Mesothelial cell of epicardium (in vitro differentiated cells): ENCODE measurements at regions not wholly inside any gene's neighbourhood (a gene's known extent, or its start where the extent isn't known, plus 50 kb on each side); places are given as distances from the start of the nearest gene placed in this dataset.

ENCODE experiments used
- DNase-seq, 2 experiments: peaks; one replicate each; pipeline ENCODE4 v3.0.0; 2021; ENCODE audit warnings: low spot score in 2 of 2; ENCODE audit not compliant: unreplicated experiment in 2 of 2
- H3K27ac Mint-ChIP-seq: 2 replicates; pipeline ENCODE4 v1.8.0; 2021; ENCODE audit warnings: mixed read lengths
- H3K27me3 Mint-ChIP-seq: 2 replicates; pipeline ENCODE4 v1.8.0; 2021; ENCODE audit warnings: low read depth, mixed read lengths
- H3K36me3 Mint-ChIP-seq: 2 replicates; pipeline ENCODE4 v1.8.0; 2021; ENCODE audit warnings: mixed read lengths
- H3K4me1 Mint-ChIP-seq: 2 replicates; pipeline ENCODE4 v1.8.0; 2021; ENCODE audit warnings: mixed read lengths
- H3K4me3 Mint-ChIP-seq: 2 replicates; pipeline ENCODE4 v1.8.0; 2021; ENCODE audit warnings: mild to moderate bottlenecking, moderate library complexity, mixed read lengths
- H3K9me3 Mint-ChIP-seq: 2 replicates; pipeline ENCODE4 v1.8.0; 2021; ENCODE audit warnings: mixed read lengths
- TF ChIP-seq, protein P1 (sequence below): fragments of 200-600 bp; sonication (generic); IDR thresholded peaks from one replicate; pipeline ENCODE4 v1.5.0; 2021; ENCODE audit warnings: antibody characterized with exemption; ENCODE audit not compliant: unreplicated experiment

DNA sequence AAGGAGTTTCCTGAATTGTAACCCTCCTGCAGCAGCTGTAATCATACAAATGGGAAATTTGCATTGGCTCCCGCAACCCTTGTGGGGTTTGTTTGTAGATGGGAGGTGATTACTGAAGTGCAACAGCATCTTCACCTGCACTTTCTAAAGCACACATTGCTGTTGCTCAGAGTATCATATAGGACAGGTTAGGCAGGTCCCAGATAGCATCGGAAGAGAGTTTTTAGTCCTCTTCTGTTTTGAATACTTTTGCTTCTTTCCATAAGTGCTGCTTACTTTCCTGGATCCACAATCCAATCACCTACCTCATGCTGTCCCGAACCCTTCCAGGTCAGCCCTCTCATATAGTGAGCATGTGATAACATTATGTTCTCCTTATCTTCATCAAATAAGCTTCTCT is 300.4 kb downstream of the PTPRC start:
- Mint-ChIP-seq H3K27ac (no peak overlapping the region), H3K9me3 (peaks cover 8% of the 10 kb centered on the region), H3K4me1 (peaks cover 6% of the 10 kb centered on the region), H3K4me3 (no peak overlapping the region), H3K36me3 (peaks cover 1% of the 10 kb centered on the region), H3K27me3 (no peaks in the 10 kb centered on the region)
- no peak for DNase-seq
- TF ChIP-seq, protein P1, sequence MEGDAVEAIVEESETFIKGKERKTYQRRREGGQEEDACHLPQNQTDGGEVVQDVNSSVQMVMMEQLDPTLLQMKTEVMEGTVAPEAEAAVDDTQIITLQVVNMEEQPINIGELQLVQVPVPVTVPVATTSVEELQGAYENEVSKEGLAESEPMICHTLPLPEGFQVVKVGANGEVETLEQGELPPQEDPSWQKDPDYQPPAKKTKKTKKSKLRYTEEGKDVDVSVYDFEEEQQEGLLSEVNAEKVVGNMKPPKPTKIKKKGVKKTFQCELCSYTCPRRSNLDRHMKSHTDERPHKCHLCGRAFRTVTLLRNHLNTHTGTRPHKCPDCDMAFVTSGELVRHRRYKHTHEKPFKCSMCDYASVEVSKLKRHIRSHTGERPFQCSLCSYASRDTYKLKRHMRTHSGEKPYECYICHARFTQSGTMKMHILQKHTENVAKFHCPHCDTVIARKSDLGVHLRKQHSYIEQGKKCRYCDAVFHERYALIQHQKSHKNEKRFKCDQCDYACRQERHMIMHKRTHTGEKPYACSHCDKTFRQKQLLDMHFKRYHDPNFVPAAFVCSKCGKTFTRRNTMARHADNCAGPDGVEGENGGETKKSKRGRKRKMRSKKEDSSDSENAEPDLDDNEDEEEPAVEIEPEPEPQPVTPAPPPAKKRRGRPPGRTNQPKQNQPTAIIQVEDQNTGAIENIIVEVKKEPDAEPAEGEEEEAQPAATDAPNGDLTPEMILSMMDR, result no peak

DNA sequence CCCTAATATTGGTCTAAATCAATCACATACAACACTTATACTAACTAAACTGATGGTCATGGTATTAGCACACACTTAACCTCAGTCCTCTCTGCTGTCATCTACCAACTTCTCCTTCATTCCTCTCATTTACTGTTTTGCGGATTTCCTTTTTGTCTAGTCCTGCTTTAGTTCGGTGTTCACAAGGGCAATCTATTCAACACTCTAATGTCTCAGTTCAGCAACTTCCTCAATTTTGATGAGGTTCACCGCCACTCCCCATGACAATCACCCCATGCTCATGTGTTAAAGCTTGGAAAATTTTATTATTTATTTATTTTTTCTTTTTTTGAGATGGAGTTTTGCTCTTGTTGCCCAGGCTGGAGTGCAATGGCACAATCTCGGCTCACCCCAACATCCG is 301.1 kb downstream of the PTPRC start:
- no peaks in the 10 kb centered on the region for H3K27me3 Mint-ChIP-seq
- H3K9me3 Mint-ChIP-seq, result peaks cover 8% of the 10 kb centered on the region
- peaks cover 1% of the 10 kb centered on the region for H3K36me3 Mint-ChIP-seq
- no peak overlapping the region for H3K4me3 Mint-ChIP-seq
- TF ChIP-seq, protein P1, result no peak
- no peak overlapping the region for H3K27ac Mint-ChIP-seq
- DNase-seq, result no peak
- H3K4me1 Mint-ChIP-seq, result peaks cover 6% of the 10 kb centered on the region

DNA sequence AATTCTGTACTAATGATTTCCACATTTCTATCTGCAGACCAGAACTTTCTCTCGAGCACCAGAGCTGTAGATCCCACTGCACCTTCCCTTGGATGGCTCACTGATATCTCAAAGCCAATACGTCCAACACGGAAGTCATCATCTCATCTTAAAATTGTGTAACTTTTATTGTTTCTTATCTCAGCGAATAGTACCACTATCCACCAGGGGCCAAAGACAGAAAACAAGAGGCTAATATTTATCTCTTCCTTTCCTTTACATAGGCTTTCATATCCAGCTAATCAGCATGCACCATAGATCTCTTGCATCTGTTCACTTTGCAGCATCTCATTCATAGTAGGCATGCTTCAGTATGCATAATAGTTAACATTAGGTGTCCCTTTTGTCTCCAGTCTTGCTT is 303.6 kb downstream of the PTPRC start:
- peaks cover 8% of the 10 kb centered on the region for H3K9me3 Mint-ChIP-seq
- H3K36me3 Mint-ChIP-seq, result peaks cover 1% of the 10 kb centered on the region

DNA sequence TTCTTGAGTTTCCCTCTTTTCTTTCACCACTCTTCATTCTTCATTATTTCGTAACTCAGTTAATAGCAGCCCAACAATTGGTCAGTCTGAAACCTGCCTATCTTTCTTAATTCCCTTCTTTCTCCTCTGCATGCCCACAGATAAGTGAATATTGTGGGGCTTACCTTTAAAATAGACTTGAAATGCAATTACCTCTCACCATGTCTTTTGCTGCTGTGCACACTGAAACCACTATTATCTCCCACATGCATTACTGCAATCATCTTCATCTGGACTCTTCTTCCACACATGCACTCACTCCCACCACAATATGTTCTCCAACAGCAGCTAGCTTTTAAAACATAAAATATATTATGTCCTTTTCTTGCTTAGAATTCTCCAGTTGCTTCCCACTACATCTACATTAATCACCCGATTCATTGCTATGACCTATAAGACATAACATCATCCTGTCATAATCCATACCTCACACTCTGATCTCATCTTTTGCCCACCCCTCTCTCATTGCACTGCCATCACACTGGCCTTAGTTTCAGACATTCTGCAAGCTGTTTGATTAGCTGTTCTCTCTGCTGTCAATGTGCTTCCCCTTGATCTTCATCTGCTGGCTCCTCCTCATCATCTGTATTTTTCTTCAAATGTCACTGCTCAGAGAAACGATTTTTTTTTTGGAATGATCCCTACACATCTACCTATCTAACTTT is 304.8 kb downstream of the PTPRC start:
- Mint-ChIP-seq H3K4me3 (no peak overlapping the region), H3K27ac (no peak overlapping the region), H3K4me1 (no peaks in the 10 kb centered on the region), H3K36me3 (peaks cover 1% of the 10 kb centered on the region), H3K27me3 (no peaks in the 10 kb centered on the region), H3K9me3 (peaks cover 8% of the 10 kb centered on the region)
- TF ChIP-seq, protein P1, result no peak
- no peak for DNase-seq

More for the DNA sequence above, 303.6 kb downstream of the PTPRC start:
- peaks cover 4% of the 10 kb centered on the region for H3K4me1 Mint-ChIP-seq
- no peak for DNase-seq
- TF ChIP-seq, protein P1, result no peak
- no peaks in the 10 kb centered on the region for H3K27me3 Mint-ChIP-seq
- H3K27ac Mint-ChIP-seq, result no peak overlapping the region
- no peak overlapping the region for H3K4me3 Mint-ChIP-seq

DNA sequence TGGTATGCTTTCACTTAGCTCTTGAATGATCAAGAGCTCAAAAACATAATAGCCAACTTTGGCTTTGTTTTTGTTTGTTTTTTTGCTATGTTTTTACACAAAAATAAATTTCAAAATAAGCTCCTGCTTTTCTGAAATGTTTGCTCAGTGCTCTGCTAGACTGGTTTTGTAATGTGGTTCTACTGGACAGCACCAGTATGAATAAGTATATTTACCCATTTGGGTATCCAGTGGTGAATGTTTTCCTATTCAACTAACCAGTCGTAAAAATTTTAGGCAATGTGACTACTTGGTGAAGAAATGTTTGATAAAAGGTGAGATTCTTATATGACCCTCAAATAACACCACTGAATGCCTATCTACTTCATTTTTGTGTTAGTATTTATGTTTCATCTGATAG is 308.6 kb downstream of the PTPRC start:
- Mint-ChIP-seq H3K4me3 (no peak overlapping the region), H3K27ac (no peak overlapping the region), H3K36me3 (no peaks in the 10 kb centered on the region), H3K4me1 (no peaks in the 10 kb centered on the region), H3K27me3 (no peaks in the 10 kb centered on the region), H3K9me3 (no peaks in the 10 kb centered on the region)
- TF ChIP-seq, protein P1, result no peak
- no peak for DNase-seq
